ENCODE measurements at regions not wholly inside any gene's neighbourhood (a gene's known extent, or its start where the extent isn't known, plus 50 kb on each side); places are given as distances from the start of the nearest gene placed in this dataset.

DNA sequence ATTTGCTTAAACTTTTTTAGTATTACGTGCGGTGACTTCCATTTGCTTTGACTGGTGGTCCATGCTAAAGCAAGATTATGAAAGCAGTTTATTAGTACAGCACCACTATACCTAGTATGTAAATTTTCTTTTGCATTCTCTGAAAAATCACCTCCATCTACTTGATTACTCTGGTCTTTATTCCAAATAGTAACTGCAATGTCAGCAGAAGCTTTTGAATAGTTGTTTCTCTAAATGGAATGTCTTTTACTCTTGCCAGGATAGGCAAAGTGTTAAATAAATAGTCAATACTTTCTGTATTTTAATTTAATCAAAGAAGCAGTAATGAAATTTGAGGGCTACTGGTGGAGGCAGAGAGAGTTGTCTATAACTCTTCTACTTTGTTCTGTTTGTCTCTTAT is 167.2 kb upstream of the SLC4A4 start (continued):
- TF ChIP-seq, protein P1, sequence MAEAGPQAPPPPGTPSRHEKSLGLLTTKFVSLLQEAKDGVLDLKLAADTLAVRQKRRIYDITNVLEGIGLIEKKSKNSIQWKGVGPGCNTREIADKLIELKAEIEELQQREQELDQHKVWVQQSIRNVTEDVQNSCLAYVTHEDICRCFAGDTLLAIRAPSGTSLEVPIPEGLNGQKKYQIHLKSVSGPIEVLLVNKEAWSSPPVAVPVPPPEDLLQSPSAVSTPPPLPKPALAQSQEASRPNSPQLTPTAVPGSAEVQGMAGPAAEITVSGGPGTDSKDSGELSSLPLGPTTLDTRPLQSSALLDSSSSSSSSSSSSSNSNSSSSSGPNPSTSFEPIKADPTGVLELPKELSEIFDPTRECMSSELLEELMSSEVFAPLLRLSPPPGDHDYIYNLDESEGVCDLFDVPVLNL (IDR thresholded peaks at IDR 0.05; ENCODE audit: low read depth, low read length), result no peak
- no peak for TF ChIP-seq NFYA (IDR thresholded peaks at IDR 0.05; ENCODE audit: borderline replicate concordance, low read depth, low read length)
- no peak for TF ChIP-seq RUNX3 (IDR thresholded peaks at IDR 0.05; ENCODE audit: low read length)
- TF ChIP-seq, protein P2, sequence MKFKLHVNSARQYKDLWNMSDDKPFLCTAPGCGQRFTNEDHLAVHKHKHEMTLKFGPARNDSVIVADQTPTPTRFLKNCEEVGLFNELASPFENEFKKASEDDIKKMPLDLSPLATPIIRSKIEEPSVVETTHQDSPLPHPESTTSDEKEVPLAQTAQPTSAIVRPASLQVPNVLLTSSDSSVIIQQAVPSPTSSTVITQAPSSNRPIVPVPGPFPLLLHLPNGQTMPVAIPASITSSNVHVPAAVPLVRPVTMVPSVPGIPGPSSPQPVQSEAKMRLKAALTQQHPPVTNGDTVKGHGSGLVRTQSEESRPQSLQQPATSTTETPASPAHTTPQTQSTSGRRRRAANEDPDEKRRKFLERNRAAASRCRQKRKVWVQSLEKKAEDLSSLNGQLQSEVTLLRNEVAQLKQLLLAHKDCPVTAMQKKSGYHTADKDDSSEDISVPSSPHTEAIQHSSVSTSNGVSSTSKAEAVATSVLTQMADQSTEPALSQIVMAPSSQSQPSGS (IDR thresholded peaks at IDR 0.05; ENCODE audit: low read length), result no peak
- TF ChIP-seq BCL11A (IDR thresholded peaks at IDR 0.05; ENCODE audit: low read depth, low read length), result no peak
- TF ChIP-seq SMC3 (IDR thresholded peaks at IDR 0.05; ENCODE audit: borderline replicate concordance, low read length), result no peak
- no peak for TF ChIP-seq KDM1A (IDR thresholded peaks at IDR 0.05; ENCODE audit: borderline replicate concordance)

DNA sequence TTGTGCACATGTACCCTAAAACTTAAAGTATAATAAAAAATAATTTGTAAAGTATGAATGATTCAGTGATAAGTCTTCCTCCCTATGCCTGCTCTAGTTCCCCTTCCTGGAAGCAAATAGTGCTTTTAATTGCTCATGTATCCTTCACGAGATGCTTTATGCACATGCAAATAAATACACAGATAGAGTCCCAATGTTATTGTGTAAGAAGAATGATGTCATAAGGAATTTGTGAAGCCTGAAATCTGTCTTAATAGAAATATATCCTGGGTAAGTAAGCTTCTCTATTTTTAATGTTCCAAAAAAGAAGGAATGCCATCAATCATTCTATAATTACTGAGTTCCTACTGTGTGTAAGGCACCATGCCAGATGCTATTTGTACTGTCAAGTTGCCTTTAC is 157.5 kb upstream of the SLC4A4 start:
- peaks cover 0 to 15% of the 10 kb centered on the region in 2 experiments; a peak in 3 of 4 replicates for H3K27me3 ChIP-seq (replicated peaks in 1 of 2; ENCODE audit: control insufficient read depth in 2 of 2, insufficient read depth in 2 of 2, low read length in 1 of 2)
- intact Hi-C loops (cut with micrococcal nuclease; ENCODE audit: unreplicated experiment), result loop anchor here (10.0 kb wide), 2 partner anchors 527 to 577 kb away; no protein-coding TSS in a partner anchor
- in situ Hi-C loops (cut with MboI), result no loop called here
- H3K4me2 ChIP-seq (ENCODE audit: control insufficient read depth, insufficient read depth), result no peak overlapping the region
- no peak overlapping the region for H3K9ac ChIP-seq (ENCODE audit: control insufficient read depth, insufficient read depth, low read length)
- H2AFZ ChIP-seq (ENCODE audit: control insufficient read depth, low read depth, low read length), result no peak overlapping the region
- no peak overlapping the region for H3K27ac ChIP-seq (ENCODE audit: control insufficient read depth, insufficient read depth)
- ChIA-PET RAD21 (ENCODE audit: unreplicated experiment) (no interaction called here), POLR2A (no interaction called here), SMC1A (ENCODE audit: uncharacterized antibody, unreplicated experiment) (no interaction called here), CTCF (no interaction called here)
- no peaks in the 10 kb centered on the region for H3K79me2 ChIP-seq (ENCODE audit: control insufficient read depth, insufficient read depth, low read length)
- 0% methylated on average over 1 of the region's 1 CpG for WGBS (ENCODE audit: insufficient coverage, insufficient replicate concordance, low lambda C conversion rate, missing lambda C conversion rate)
- ATAC-seq (no peak), DNase-seq (ENCODE audit: low read depth, low spot score) (no peak), FAIRE-seq (no peak)
- no peaks in the 10 kb centered on the region for H3K36me3 ChIP-seq (ENCODE audit: control insufficient read depth in 2 of 2, insufficient read depth in 2 of 2, low read length in 1 of 2)
- no peaks in the 10 kb centered on the region for H3K4me1 ChIP-seq (ENCODE audit: control insufficient read depth, insufficient read depth, low read length)
- BruUV-seq (replicated peaks), result no TSS peak
- no peaks in the 10 kb centered on the region for H4K20me1 ChIP-seq (ENCODE audit: control insufficient read depth, insufficient read depth)
- H3K9me3 ChIP-seq (replicated peaks; ENCODE audit: control insufficient read depth, insufficient read depth, low read length), result no peaks in the 10 kb centered on the region
- H3K4me3 ChIP-seq, result no peak overlapping the region
- TF ChIP-seq, protein P3, sequence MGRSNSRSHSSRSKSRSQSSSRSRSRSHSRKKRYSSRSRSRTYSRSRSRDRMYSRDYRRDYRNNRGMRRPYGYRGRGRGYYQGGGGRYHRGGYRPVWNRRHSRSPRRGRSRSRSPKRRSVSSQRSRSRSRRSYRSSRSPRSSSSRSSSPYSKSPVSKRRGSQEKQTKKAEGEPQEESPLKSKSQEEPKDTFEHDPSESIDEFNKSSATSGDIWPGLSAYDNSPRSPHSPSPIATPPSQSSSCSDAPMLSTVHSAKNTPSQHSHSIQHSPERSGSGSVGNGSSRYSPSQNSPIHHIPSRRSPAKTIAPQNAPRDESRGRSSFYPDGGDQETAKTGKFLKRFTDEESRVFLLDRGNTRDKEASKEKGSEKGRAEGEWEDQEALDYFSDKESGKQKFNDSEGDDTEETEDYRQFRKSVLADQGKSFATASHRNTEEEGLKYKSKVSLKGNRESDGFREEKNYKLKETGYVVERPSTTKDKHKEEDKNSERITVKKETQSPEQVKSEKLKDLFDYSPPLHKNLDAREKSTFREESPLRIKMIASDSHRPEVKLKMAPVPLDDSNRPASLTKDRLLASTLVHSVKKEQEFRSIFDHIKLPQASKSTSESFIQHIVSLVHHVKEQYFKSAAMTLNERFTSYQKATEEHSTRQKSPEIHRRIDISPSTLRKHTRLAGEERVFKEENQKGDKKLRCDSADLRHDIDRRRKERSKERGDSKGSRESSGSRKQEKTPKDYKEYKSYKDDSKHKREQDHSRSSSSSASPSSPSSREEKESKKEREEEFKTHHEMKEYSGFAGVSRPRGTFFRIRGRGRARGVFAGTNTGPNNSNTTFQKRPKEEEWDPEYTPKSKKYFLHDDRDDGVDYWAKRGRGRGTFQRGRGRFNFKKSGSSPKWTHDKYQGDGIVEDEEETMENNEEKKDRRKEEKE (IDR thresholded peaks at IDR 0.05), result no peak
- TF ChIP-seq ETV6 (conservative IDR thresholded peaks at IDR 0.05 in 1 of 2, IDR thresholded peaks at IDR 0.05 in 1 of 2; ENCODE audit: borderline replicate concordance in 1 of 2, low read depth in 1 of 2) (no peak), SMARCA5 (IDR thresholded peaks at IDR 0.05) (no peak), RCOR1 (conservative IDR thresholded peaks at IDR 0.05; ENCODE audit: low read depth, low read length) (no peak), CREM (IDR thresholded peaks at IDR 0.05; ENCODE audit: low read depth) (no peak), RFX5 (IDR thresholded peaks at IDR 0.05; ENCODE audit: low read depth, low read length) (no peak), BHLHE40 (IDR thresholded peaks at IDR 0.05; ENCODE audit: borderline replicate concordance in 1 of 2, low read depth in 2 of 2, low read length in 1 of 2) (no peak), YY1 (IDR thresholded peaks at IDR 0.05; ENCODE audit: low read depth, low read length) (no peak), RBBP5 (conservative IDR thresholded peaks at IDR 0.05) (no peak), BMI1 (IDR thresholded peaks at IDR 0.05; ENCODE audit: borderline replicate concordance) (no peak), LARP7 (IDR thresholded peaks at IDR 0.05) (no peak), SP1 (IDR thresholded peaks at IDR 0.05; ENCODE audit: low read depth, low read length) (no peak), IKZF1 (conservative IDR thresholded peaks at IDR 0.05) (no peak)
- TF ChIP-seq, protein P4, sequence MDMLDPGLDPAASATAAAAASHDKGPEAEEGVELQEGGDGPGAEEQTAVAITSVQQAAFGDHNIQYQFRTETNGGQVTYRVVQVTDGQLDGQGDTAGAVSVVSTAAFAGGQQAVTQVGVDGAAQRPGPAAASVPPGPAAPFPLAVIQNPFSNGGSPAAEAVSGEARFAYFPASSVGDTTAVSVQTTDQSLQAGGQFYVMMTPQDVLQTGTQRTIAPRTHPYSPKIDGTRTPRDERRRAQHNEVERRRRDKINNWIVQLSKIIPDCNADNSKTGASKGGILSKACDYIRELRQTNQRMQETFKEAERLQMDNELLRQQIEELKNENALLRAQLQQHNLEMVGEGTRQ (IDR thresholded peaks at IDR 0.05; ENCODE audit: borderline replicate concordance, low read depth, low read length), result no peak
